HFFc6 (cell line): ENCODE measurements at regions not wholly inside any gene's neighbourhood (a gene's known extent, or its start where the extent isn't known, plus 50 kb on each side); places are given as distances from the start of the nearest gene placed in this dataset.

Experiments used
- DNase-seq: peaks from one replicate; pipeline ENCODE4 v3.0.0-alpha.2; 2018
- H3K27ac Mint-ChIP-seq: 2 replicates; pipeline ENCODE4 v1.8.0; 2020; ENCODE audit warnings: mild to moderate bottlenecking, mixed read lengths
- H3K27me3 Mint-ChIP-seq: 2 replicates; pipeline ENCODE4 v1.8.0; 2021; ENCODE audit warnings: mild to moderate bottlenecking, moderate library complexity, mixed read lengths; ENCODE audit not compliant: insufficient read depth
- H3K36me3 Mint-ChIP-seq: 2 replicates; pipeline ENCODE4 v1.8.0; 2021; ENCODE audit warnings: low read depth, mixed read lengths
- H3K4me1 Mint-ChIP-seq: 2 replicates; pipeline ENCODE4 v1.8.0; 2020; ENCODE audit warnings: low read depth, mixed read lengths
- H3K4me3 Mint-ChIP-seq: 2 replicates; pipeline ENCODE4 v1.8.0; 2020; ENCODE audit warnings: mild to moderate bottlenecking, moderate library complexity, mixed read lengths
- H3K9me3 Mint-ChIP-seq: 2 replicates; pipeline ENCODE4 v1.8.0; 2020; ENCODE audit warnings: mild to moderate bottlenecking, mixed read lengths
- CTCF ChIP-seq: fragments of 200-600 bp; sonication (generic); IDR thresholded peaks from 2 replicates; pipeline ENCODE4 v1.5.0; 2021; ENCODE audit warnings: antibody characterized with exemption, mild to moderate bottlenecking

DNA sequence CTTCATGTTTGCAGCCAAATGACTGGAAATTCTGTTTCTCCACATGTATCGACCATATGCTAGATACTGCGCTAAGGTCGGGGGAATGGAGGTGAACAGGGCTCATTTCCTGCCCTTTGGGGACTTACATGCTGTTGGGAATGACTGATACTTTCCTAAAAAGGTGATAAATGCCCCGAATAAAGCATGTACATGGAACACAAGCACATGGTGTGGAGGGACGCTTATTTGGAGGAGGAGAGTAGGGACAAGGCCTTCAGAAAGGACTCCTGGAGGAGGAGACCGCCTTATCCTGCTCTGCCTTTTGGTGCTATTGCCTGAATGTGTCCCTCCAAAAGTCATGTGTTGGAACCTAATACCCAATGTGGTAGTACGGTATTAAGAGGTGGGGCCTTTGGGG is 344.5 kb downstream of the PRL start:
- H3K4me3 Mint-ChIP-seq = no peak overlapping the region
- no peaks in the 10 kb centered on the region; the same call in 1 of the 2 replicates for H3K27me3 Mint-ChIP-seq
- peaks cover 17% of the 10 kb centered on the region for H3K4me1 Mint-ChIP-seq
- no peak overlapping the region for H3K27ac Mint-ChIP-seq
- TF ChIP-seq CTCF = no peak
- H3K36me3 Mint-ChIP-seq = no peaks in the 10 kb centered on the region
- DNase-seq = no peak
- no peaks in the 10 kb centered on the region for H3K9me3 Mint-ChIP-seq

DNA sequence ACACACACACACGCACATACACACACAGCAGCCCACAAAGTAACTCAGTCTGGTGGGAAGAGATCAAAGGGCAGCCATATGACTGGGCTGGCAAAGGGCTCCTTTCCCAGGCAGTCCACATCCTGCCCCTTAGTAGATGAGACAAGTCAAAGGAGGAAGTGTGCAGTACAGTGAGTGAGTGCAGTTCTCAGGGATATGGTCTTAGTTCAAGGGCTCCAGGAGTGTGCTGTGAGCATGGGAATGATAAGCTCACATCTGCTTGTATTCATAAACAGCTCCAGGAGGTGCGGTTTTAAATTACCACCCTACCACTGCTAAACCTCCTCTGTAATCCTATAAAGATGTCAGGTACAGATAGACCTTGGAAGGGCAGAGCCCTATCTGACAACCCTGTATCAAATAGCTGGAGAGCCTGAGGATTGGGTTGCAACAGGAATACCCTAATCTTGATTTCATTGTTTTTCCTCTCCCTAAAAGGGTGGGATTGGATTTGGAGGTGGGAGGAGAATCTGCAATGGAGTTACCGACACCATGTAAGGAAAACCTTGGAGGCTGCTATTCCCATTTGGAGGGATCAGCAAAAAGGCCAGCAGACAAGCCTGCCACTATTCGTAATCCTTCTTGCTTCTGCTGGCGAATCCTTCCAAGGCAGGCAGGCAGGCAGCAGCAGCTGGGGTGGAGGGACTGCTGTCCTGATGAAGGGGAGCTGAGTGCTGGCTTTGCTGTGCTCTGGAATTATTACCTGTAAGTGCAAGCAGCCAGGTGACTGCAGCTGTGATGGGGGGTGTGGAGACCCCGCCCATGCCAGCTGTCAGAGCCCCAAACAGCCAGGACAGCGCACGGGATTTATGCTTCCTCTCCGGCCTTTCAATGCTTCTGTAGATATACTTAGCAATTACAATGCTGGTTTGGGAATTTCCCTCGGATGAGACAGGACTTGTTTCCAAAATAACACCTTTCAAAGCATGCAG is 342.7 kb downstream of the PRL start:
- H3K4me3 Mint-ChIP-seq = no peak overlapping the region
- H3K9me3 Mint-ChIP-seq = no peaks in the 10 kb centered on the region
- H3K27me3 Mint-ChIP-seq = no peaks in the 10 kb centered on the region; the same call in 1 of the 2 replicates
- H3K27ac Mint-ChIP-seq = no peak overlapping the region
- H3K36me3 Mint-ChIP-seq = no peaks in the 10 kb centered on the region
- no peak for DNase-seq
- no peak for TF ChIP-seq CTCF
- H3K4me1 Mint-ChIP-seq = peaks cover 7% of the 10 kb centered on the region

DNA sequence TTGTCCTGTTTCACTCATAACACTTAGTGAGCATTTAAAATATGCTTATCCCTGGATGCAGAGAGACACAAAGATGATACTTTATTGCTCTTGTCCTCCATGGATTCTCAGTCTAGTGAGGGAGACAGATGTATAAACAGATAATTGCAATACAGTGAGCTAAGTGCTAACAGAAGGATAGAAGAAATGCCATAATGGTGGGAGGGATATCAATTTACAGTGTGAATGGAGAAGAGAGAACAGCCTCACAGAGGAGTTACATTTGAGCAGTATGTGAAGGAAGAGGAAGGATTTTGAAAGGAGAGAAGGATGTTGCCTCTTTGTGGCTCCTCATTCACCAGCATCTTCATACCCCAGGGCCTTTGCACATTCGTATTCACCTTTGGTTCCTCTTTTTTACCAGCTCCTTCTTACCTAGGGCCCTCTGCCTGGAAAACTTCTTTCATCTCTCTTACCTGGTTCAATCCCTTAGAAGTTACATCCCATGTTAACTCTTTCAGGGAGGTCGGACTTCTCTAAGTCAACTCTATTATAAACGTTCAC is 341.7 kb downstream of the PRL start:
- H3K27ac Mint-ChIP-seq = no peak overlapping the region
- no peak for TF ChIP-seq CTCF

DNA sequence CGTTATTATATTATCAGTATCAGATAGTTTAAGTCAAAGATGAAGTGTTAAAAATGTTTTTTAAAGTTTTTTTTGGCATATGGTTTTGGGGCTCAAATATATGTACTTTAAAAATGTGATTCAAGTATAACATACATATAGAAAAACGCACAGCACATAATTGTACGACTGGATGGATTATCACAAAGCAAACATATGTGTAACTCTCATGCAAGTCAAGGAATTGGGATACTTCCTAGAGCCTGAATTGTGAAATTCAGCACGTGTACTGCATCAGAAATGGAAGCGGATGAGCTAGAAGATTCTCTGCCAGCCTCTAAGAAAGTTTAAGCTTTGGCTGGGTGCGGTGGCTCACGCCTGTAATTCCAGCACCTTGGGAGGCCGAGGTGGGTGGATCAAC is 340.9 kb downstream of the PRL start:
- DNase-seq = no peak
- Mint-ChIP-seq H3K27me3 (no peaks in the 10 kb centered on the region; the same call in 1 of the 2 replicates), H3K4me1 (peaks cover 7% of the 10 kb centered on the region), H3K9me3 (no peaks in the 10 kb centered on the region), H3K4me3 (no peak overlapping the region), H3K27ac (no peak overlapping the region), H3K36me3 (no peaks in the 10 kb centered on the region)
- no peak for TF ChIP-seq CTCF

More for the DNA sequence above, 341.7 kb downstream of the PRL start:
- Mint-ChIP-seq H3K4me3 (no peak overlapping the region), H3K36me3 (no peaks in the 10 kb centered on the region), H3K4me1 (peaks cover 7% of the 10 kb centered on the region), H3K27me3 (no peaks in the 10 kb centered on the region; the same call in 1 of the 2 replicates), H3K9me3 (no peaks in the 10 kb centered on the region)
- no peak for DNase-seq

GRCh38 chr6:21958428-21958827 is 338.4 kb downstream of the PRL start:
- Mint-ChIP-seq H3K4me1 (peaks cover 6% of the 10 kb centered on the region), H3K36me3 (no peaks in the 10 kb centered on the region), H3K4me3 (no peak overlapping the region), H3K27ac (no peak overlapping the region), H3K27me3 (no peaks in the 10 kb centered on the region; the same call in 1 of the 2 replicates), H3K9me3 (no peaks in the 10 kb centered on the region)
- TF ChIP-seq CTCF = no peak
- no peak for DNase-seq
